OCI-M1 (cell line): ENCODE measurements at regions not wholly inside any gene's neighbourhood (a gene's known extent, or its start where the extent isn't known, plus 50 kb on each side); places are given as distances from the start of the nearest gene placed in this dataset.

ENCODE experiments used
- DNase-seq: peaks from one replicate; lab custom pipeline; 2025; lab: John Stamatoyannopoulos, UW

GRCh38 chr3:154976072-154976983 is 103.8 kb upstream of the MME start:
- peak; percentile 15 for DNase-seq

GRCh38 chr3:154973851-154974250 is 106.3 kb upstream of the MME start:
- DNase-seq: no peak

- DNase-seq: peak; percentile 81
These were observed 107.2 kb upstream of the MME start for GRCh38 chr3:154972951-154973350.

- DNase-seq: peak; percentile 61
These were observed 108.3 kb upstream of the MME start for GRCh38 chr3:154971771-154972326.

GRCh38 chr3:154971341-154971740 is 108.8 kb upstream of the MME start:
- DNase-seq: peak; percentile 8

- DNase-seq: no peak
These were observed 109.3 kb upstream of the MME start for GRCh38 chr3:154970797-154971196.

GRCh38 chr3:154969366-154969765 is 110.8 kb upstream of the MME start:
- no peak for DNase-seq

GRCh38 chr3:154967090-154967489 is 113.0 kb upstream of the MME start:
- DNase-seq: no peak

- DNase-seq: no peak
These were observed 123.3 kb upstream of the MME start for GRCh38 chr3:154956815-154957214.

GRCh38 chr3:154955907-154956533 is 124.1 kb upstream of the MME start:
- peak; percentile 47 for DNase-seq

- peak; percentile 47 for DNase-seq
These were observed 125.4 kb upstream of the MME start for GRCh38 chr3:154954757-154955156.

GRCh38 chr3:154953538-154953937 is 126.6 kb upstream of the MME start:
- DNase-seq: peak; percentile 21

- no peak for DNase-seq
These were observed 127.6 kb upstream of the MME start for GRCh38 chr3:154952553-154952952.

GRCh38 chr3:154943981-154944380 is 136.1 kb upstream of the MME start:
- no peak for DNase-seq

- no peak for DNase-seq
These were observed 137.3 kb upstream of the MME start for GRCh38 chr3:154942827-154943226.

- DNase-seq: no peak
These were observed 143.9 kb upstream of the MME start for GRCh38 chr3:154936196-154936595.

GRCh38 chr3:154933581-154933980 is 146.5 kb upstream of the MME start:
- DNase-seq: no peak

GRCh38 chr3:154932633-154933032 is 147.5 kb upstream of the MME start:
- DNase-seq: no peak

- DNase-seq: no peak
These were observed 148.6 kb upstream of the MME start for GRCh38 chr3:154931484-154931883.

GRCh38 chr3:154926721-154927120 is 153.4 kb upstream of the MME start:
- DNase-seq: no peak

- no peak for DNase-seq
These were observed 158.8 kb upstream of the MME start for GRCh38 chr3:154921351-154921750.

GRCh38 chr3:154919226-154919625 is 160.9 kb upstream of the MME start:
- no peak for DNase-seq

GRCh38 chr3:154904328-154904727 is 175.8 kb upstream of the MME start:
- DNase-seq: peak; percentile 29
